ENCODE measurements at regions not wholly inside any gene's neighbourhood (a gene's known extent, or its start where the extent isn't known, plus 50 kb on each side); places are given as distances from the start of the nearest gene placed in this dataset.

DNA sequence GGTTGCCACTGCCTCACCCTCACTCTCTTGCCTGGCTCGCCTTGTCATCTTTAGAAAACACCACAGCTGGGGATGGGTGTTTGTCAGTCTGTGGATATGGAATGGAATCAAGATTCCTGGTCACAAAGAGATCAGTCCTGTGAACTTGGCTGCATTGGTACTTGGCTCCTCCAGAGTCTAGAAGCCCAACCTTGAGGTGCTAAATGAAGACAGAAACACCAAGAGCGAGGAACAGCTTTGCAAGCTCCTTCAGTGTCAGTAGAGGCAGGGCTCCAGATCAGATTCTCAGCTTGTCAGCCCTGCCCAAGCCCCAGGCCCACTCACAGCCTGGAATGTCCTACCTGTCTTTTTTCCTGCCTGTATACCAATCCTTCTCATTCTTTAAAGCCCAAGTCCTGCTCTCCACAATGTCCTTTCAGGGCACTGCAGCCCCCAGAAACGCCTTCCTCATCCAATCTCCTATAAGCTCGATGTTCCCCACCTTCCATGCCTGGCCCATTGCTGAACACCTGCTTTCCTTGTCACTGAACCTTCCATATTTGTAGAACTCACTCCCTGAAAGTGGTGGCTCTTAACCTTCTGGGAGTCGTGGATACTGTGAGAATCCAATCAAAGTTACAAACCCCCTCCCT, 188.9 kb downstream of the BCR start:
- intact Hi-C loops (cut with DNase I): no loop called here

More for the DNA sequence above, 188.9 kb downstream of the BCR start:
- no peak overlapping the region for H3K4me3 ChIP-seq
- H3K4me1 ChIP-seq: no peaks in the 10 kb centered on the region
- no peak for ATAC-seq
- no peaks in the 10 kb centered on the region for H3K27me3 ChIP-seq
- no peak overlapping the region for H3K27ac ChIP-seq
- no peaks in the 10 kb centered on the region for H3K36me3 ChIP-seq
- TF ChIP-seq, protein P1, sequence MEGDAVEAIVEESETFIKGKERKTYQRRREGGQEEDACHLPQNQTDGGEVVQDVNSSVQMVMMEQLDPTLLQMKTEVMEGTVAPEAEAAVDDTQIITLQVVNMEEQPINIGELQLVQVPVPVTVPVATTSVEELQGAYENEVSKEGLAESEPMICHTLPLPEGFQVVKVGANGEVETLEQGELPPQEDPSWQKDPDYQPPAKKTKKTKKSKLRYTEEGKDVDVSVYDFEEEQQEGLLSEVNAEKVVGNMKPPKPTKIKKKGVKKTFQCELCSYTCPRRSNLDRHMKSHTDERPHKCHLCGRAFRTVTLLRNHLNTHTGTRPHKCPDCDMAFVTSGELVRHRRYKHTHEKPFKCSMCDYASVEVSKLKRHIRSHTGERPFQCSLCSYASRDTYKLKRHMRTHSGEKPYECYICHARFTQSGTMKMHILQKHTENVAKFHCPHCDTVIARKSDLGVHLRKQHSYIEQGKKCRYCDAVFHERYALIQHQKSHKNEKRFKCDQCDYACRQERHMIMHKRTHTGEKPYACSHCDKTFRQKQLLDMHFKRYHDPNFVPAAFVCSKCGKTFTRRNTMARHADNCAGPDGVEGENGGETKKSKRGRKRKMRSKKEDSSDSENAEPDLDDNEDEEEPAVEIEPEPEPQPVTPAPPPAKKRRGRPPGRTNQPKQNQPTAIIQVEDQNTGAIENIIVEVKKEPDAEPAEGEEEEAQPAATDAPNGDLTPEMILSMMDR (IDR thresholded peaks at IDR 0.05): no peak
- DNase-seq: no peak
- no peaks in the 10 kb centered on the region for H3K9me3 ChIP-seq

All from upper lobe of right lung (tissue), 1 donor.